Hepatocyte (in vitro differentiated cells): ENCODE measurements at regions not wholly inside any gene's neighbourhood (a gene's known extent, or its start where the extent isn't known, plus 50 kb on each side); places are given as distances from the start of the nearest gene placed in this dataset.
A peak's percentile ranks its signal among the peaks of the same experiment; 100 is the strongest.

Source experiments
- DNase-seq: peaks from one replicate; pipeline ENCODE4 v3.0.0-alpha.2; 2016; ENCODE audit warnings: low spot score
- H2AFZ ChIP-seq: fragments of 200-600 bp; sonication (generic); 2 replicates; pipeline ENCODE4 v1.6.0; 2016; ENCODE audit warnings: antibody characterized with exemption, mild to moderate bottlenecking
- H3K27ac ChIP-seq: fragments of 200-600 bp; sonication (generic); 2 replicates; pipeline ENCODE4 v1.5.1; 2016; ENCODE audit warnings: mild to moderate bottlenecking
- H3K27me3 ChIP-seq: fragments of 200-600 bp; sonication (generic); 2 replicates; pipeline ENCODE4 v1.6.1; 2016
- H3K36me3 ChIP-seq: fragments of 200-600 bp; sonication (generic); replicated peaks from 2 replicates; pipeline ENCODE4 v1.5.1; 2016; ENCODE audit warnings: low read depth; ENCODE audit not compliant: insufficient read depth
- H3K4me1 ChIP-seq: fragments of 200-600 bp; sonication (generic); 2 replicates; pipeline ENCODE4 v1.5.1; 2016; ENCODE audit warnings: mild to moderate bottlenecking, moderate library complexity; ENCODE audit not compliant: insufficient read depth
- H3K4me2 ChIP-seq: fragments of 200-600 bp; sonication (generic); 2 replicates; pipeline ENCODE4 v1.6.0; 2016
- H3K4me3 ChIP-seq: fragments of 200-600 bp; sonication (generic); 2 replicates; pipeline ENCODE4 v1.5.1; 2016; ENCODE audit warnings: mild to moderate bottlenecking
- H3K79me2 ChIP-seq: fragments of 200-600 bp; sonication (generic); 2 replicates; pipeline ENCODE4 v1.6.0; 2017; ENCODE audit warnings: mild to moderate bottlenecking
- H3K9me2 ChIP-seq: fragments of 200-600 bp; sonication (generic); replicated peaks from 2 replicates; pipeline ENCODE4 v1.6.0; 2017; ENCODE audit warnings: mild to moderate bottlenecking; ENCODE audit not compliant: insufficient read depth
- H3K9me3 ChIP-seq: fragments of 200-600 bp; sonication (generic); 2 replicates; pipeline ENCODE4 v1.5.1; 2016; ENCODE audit warnings: low read depth, mild to moderate bottlenecking
- H4K20me1 ChIP-seq: fragments of 200-600 bp; sonication (generic); 2 replicates; pipeline ENCODE4 v1.6.0; 2016; ENCODE audit warnings: mild to moderate bottlenecking; ENCODE audit not compliant: insufficient read depth, poor library complexity, severe bottlenecking
- CTCF ChIP-seq: fragments of 200-600 bp; sonication (generic); IDR thresholded peaks from 2 replicates; pipeline ENCODE4 v1.5.1; 2016; ENCODE audit warnings: antibody characterized with exemption, mild to moderate bottlenecking; ENCODE audit not compliant: poor library complexity
- EZH2 ChIP-seq: fragments of 200-600 bp; sonication (generic); IDR thresholded peaks from 2 replicates; pipeline ENCODE4 v1.6.1; 2016; ENCODE audit warnings: antibody characterized with exemption, mild to moderate bottlenecking, borderline replicate concordance
- EZH2phosphoT487 ChIP-seq: fragments of 200-600 bp; sonication (generic); IDR thresholded peaks from one replicate; pipeline ENCODE4 v1.6.1; 2018; ENCODE audit warnings: antibody characterized with exemption, mild to moderate bottlenecking, low read depth, moderate library complexity; ENCODE audit not compliant: unreplicated experiment, severe bottlenecking
- WGBS: methylation state at CpG from one replicate; pipeline ENCODE4 v1.1.6; 2016; ENCODE audit warnings: low lambda C conversion rate; ENCODE audit errors: missing lambda C conversion rate; 5-methylcytosine and 5-hydroxymethylcytosine counted together

DNA sequence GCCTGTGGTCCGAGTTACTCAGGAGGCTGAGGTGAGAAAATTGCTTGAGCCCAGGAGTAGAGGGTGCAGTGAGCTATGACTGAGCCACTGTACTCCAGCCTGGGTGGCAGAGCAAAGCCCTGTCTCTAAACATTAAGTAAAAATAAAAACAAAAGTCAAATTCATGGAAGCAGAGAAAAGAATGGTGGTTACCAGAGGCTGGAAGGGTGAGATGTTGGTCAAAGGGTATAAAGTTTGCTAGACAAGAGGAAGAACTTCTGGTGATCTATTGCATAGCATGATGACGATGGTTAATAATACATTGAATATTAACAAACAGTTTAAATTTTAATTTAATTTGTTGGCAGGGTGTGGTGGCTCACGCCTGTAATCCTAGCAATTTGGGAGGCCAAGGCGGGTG is 68.1 kb downstream of the CRPPA start:
- Histone ChIP-seq H3K4me3 (no peak overlapping the region), H3K4me1 (peaks cover 2% of the 10 kb centered on the region), H3K27me3 (no peaks in the 10 kb centered on the region), H3K27ac (no peak overlapping the region), H4K20me1 (no peaks in the 10 kb centered on the region), H3K4me2 (no peak overlapping the region), H2AFZ (no peak overlapping the region), H3K79me2 (no peaks in the 10 kb centered on the region), H3K9me2 (no peaks in the 10 kb centered on the region), H3K9me3 (no peaks in the 10 kb centered on the region), H3K36me3 (no peaks in the 10 kb centered on the region)
- no peak for TF ChIP-seq EZH2
- no peak for TF ChIP-seq EZH2phosphoT487
- no peak for TF ChIP-seq CTCF
- no peak for DNase-seq
- WGBS = 75% methylated on average over 4 of the region's 4 CpGs

- DNase-seq = no peak
- H3K27me3 ChIP-seq = no peaks in the 10 kb centered on the region
- no peak overlapping the region for H2AFZ ChIP-seq
- H4K20me1 ChIP-seq = no peaks in the 10 kb centered on the region
- no peak overlapping the region for H3K4me3 ChIP-seq
- H3K36me3 ChIP-seq = no peaks in the 10 kb centered on the region
- no peaks in the 10 kb centered on the region for H3K9me3 ChIP-seq
- WGBS = 91% methylated on average over 2 of the region's 2 CpGs
- no peaks in the 10 kb centered on the region for H3K79me2 ChIP-seq
- H3K4me1 ChIP-seq = peaks cover 13% of the 10 kb centered on the region
- no peak overlapping the region for H3K27ac ChIP-seq
- no peak overlapping the region for H3K4me2 ChIP-seq
- TF ChIP-seq CTCF = no peak
- no peak for TF ChIP-seq EZH2phosphoT487
- no peak for TF ChIP-seq EZH2
- no peaks in the 10 kb centered on the region for H3K9me2 ChIP-seq
These were observed 70.7 kb downstream of the CRPPA start for GRCh38 chr7:16350634-16351033.

- no peak for TF ChIP-seq CTCF
- H3K79me2 ChIP-seq = no peaks in the 10 kb centered on the region
These were observed 73.1 kb downstream of the CRPPA start for GRCh38 chr7:16348251-16348650.

DNA sequence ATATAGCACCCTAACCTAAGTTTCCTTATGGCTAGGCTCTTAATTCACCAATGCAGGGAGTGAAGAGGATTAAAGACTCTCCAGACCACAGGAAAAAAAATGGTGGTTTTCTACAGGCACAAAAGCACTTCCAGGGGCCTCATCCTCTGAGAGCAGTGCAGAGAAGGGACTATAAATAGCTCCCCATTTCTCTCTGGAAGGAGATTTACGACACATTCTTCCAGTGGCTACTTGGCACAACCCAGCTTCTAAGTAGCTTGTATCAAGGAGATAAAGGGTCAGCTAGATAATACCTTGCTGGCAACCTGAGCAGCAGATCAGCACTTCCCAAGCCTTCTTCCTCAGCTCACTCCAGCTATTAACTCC is 73.5 kb downstream of the CRPPA start:
- no peaks in the 10 kb centered on the region for H4K20me1 ChIP-seq
- peak overlapping the region; percentile 52 for H3K27ac ChIP-seq
- TF ChIP-seq EZH2phosphoT487 (no peak), CTCF (no peak), EZH2 (no peak)
- peak overlapping the region; percentile 33 for H3K4me2 ChIP-seq
- no peaks in the 10 kb centered on the region for H3K36me3 ChIP-seq
- H3K27me3 ChIP-seq = no peaks in the 10 kb centered on the region
- H3K9me2 ChIP-seq = no peaks in the 10 kb centered on the region
- H2AFZ ChIP-seq = no peak overlapping the region
- DNase-seq = peak; percentile 10
- no peak overlapping the region for H3K4me3 ChIP-seq
- WGBS = 35% methylated on average over 1 of the region's 1 CpG
- no peaks in the 10 kb centered on the region for H3K9me3 ChIP-seq
- H3K79me2 ChIP-seq = no peaks in the 10 kb centered on the region
- peaks cover 14% of the 10 kb centered on the region for H3K4me1 ChIP-seq

More at GRCh38 chr7:16348251-16348650, 73.1 kb downstream of the CRPPA start:
- 66% methylated on average over 4 of the region's 4 CpGs for WGBS
- Histone ChIP-seq H4K20me1 (no peaks in the 10 kb centered on the region), H3K4me3 (no peak overlapping the region), H3K36me3 (no peaks in the 10 kb centered on the region), H3K27me3 (no peaks in the 10 kb centered on the region), H3K4me1 (peaks cover 14% of the 10 kb centered on the region), H3K9me2 (no peaks in the 10 kb centered on the region), H3K9me3 (no peaks in the 10 kb centered on the region), H2AFZ (no peak overlapping the region), H3K27ac (peak overlapping the region; percentile 52), H3K4me2 (peak overlapping the region; percentile 33)
- DNase-seq = no peak
